K562 (cell line): ENCODE measurements at regions not wholly inside any gene's neighbourhood (a gene's known extent, or its start where the extent isn't known, plus 50 kb on each side); places are given as distances from the start of the nearest gene placed in this dataset.

ENCODE experiments used
- ATF2 ChIP-seq: sonication (generic); formaldehyde crosslinking; IDR thresholded peaks from 2 replicates; pipeline ENCODE4 v1.8.1; 2022; ENCODE audit warnings: missing genetic modification reagents
- C11orf30 ChIP-seq: fragments of 450-650 bp; IDR thresholded peaks from 2 replicates; pipeline ENCODE4 v1.6.1; 2016; ENCODE audit warnings: low read depth, mild to moderate bottlenecking
- CBFA2T2 ChIP-seq: fragments of 450-650 bp; conservative IDR thresholded peaks from 2 replicates; pipeline ENCODE4 v1.6.1; 2017; ENCODE audit warnings: mild to moderate bottlenecking
- E2F3 ChIP-seq: fragments of 250-450 bp; sonication (Bioruptor Pico); IDR thresholded peaks from 2 replicates; pipeline ENCODE4 v1.4.0; 2020; ENCODE audit warnings: mild to moderate bottlenecking
- ETV1 ChIP-seq: fragments of 450-650 bp; conservative IDR thresholded peaks from 2 replicates; pipeline ENCODE4 v1.6.1; 2016; ENCODE audit warnings: missing genetic modification characterization, control low read depth, low read depth, missing compliant biosample characterization
- GABPB2 ChIP-seq: fragments of 250-450 bp; sonication (Bioruptor Pico); conservative IDR thresholded peaks from 2 replicates; pipeline ENCODE4 v1.5.1; 2021; ENCODE audit warnings: mild to moderate bottlenecking
- GTF2A2 ChIP-seq: IDR thresholded peaks from 2 replicates; pipeline ENCODE4 v1.6.1; 2016; ENCODE audit warnings: mild to moderate bottlenecking, missing genetic modification characterization, missing compliant biosample characterization
- HOMEZ ChIP-seq: fragments of 250-450 bp; sonication (Bioruptor Pico); IDR thresholded peaks from 2 replicates; pipeline ENCODE4 v1.4.0; 2020; ENCODE audit warnings: mild to moderate bottlenecking, moderate library complexity
- MTA1 ChIP-seq: fragments of 450-650 bp; IDR thresholded peaks from 2 replicates; pipeline ENCODE4 v1.6.1; 2017; ENCODE audit warnings: borderline replicate concordance
- NEUROD1 ChIP-seq: fragments of 150-350 bp; IDR thresholded peaks from 2 replicates; pipeline ENCODE4 v1.6.1; 2014; ENCODE audit warnings: borderline replicate concordance, low read length, low read depth; ENCODE audit not compliant: partially characterized antibody
- NFYB ChIP-seq: IDR thresholded peaks from 2 replicates; pipeline ENCODE4 v1.6.1; 2011; ENCODE audit warnings: mild to moderate bottlenecking, moderate library complexity; ENCODE audit not compliant: insufficient read length; ENCODE audit errors: extremely low read depth
- PHB ChIP-seq: fragments of 250-450 bp; sonication (Bioruptor Pico); IDR thresholded peaks from 2 replicates; pipeline ENCODE4 v1.5.0; 2021
- POU5F1 ChIP-seq: fragments of 150-350 bp; IDR thresholded peaks from 2 replicates; pipeline ENCODE4 v1.6.1; 2014; ENCODE audit warnings: borderline replicate concordance, low read length, low read depth, mild to moderate bottlenecking; ENCODE audit not compliant: partially characterized antibody
- PRDM10 ChIP-seq: fragments of 450-650 bp; IDR thresholded peaks from 2 replicates; pipeline ENCODE4 v1.6.1; 2018; ENCODE audit not compliant: partially characterized antibody
- ZBTB8A ChIP-seq: fragments of 450-650 bp; IDR thresholded peaks from 2 replicates; pipeline ENCODE4 v1.6.1; 2018; ENCODE audit warnings: mild to moderate bottlenecking, moderate library complexity; ENCODE audit not compliant: partially characterized antibody
- ZKSCAN8 ChIP-seq: fragments of 200-800 bp; sonication (Bioruptor generic); IDR thresholded peaks from 2 replicates; pipeline ENCODE4 v1.6.1; 2016; ENCODE audit warnings: missing genetic modification characterization, missing compliant biosample characterization
- ZNF121 ChIP-seq: sonication (generic); formaldehyde crosslinking; conservative IDR thresholded peaks from 2 replicates; pipeline ENCODE4 v1.8.0; 2022; ENCODE audit warnings: missing genetic modification reagents
- ZNF140 ChIP-seq: fragments of 250-450 bp; sonication (Bioruptor Pico); IDR thresholded peaks from 2 replicates; pipeline ENCODE4 v1.8.0; 2021; ENCODE audit warnings: moderate library complexity, mild to moderate bottlenecking, inconsistent platforms
- ZNF274 ChIP-seq: IDR thresholded peaks from 2 replicates; pipeline ENCODE4 v1.6.1; 2011; ENCODE audit warnings: low read depth, mild to moderate bottlenecking, low read length, moderate library complexity, borderline replicate concordance
- ZNF717 ChIP-seq: fragments of 250-450 bp; sonication (Bioruptor Pico); IDR thresholded peaks from 2 replicates; pipeline ENCODE4 v1.5.0; 2021
- TF ChIP-seq, protein P1 (sequence below): fragments of 250-450 bp; sonication (Bioruptor Pico); IDR thresholded peaks from 2 replicates; pipeline ENCODE4 v1.4.0; 2020; ENCODE audit warnings: borderline replicate concordance

DNA sequence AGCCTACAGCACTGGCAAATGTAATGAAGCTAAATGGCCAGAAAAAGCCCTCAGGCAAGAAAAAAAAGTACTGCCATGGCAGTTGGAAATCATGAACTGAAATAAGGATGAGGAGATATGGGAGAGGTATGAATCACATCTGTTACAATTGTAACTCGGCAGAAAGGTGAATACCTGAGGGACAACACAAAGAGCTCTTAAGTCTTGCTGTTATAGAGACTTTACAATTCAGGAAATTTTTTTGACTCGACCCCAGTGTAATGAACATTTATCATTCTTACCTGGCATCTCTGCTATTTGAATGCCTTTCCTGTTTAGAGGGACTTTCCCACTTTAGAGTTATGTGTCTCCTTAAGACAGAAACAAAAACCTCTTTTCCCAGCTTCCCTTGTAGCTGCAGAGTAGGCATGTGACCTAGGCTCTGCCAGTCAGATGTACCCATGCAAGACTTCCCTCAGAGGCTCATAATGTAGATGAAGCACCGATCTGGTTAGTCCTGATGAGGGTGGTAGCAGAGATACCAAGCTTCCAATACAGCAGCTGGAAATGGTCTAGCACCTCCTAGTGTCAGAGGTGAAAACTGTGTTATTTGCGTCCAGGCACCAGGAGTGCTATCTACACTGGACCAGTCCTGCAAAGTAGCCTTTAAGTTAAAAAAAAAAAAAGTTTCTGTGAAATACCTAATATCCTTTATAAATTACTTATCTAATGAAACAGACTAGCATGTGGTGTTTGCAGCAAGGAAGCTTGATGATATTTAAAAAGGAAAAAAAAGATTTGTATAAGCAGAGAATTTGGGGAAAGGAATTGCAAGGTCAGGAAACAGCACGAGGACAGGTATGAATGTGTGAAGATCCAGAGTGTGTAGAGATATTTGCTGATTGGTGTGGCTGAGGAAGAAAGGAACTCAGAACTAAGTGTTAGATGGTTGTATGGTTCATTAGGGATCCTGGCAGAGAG, 146.9 kb upstream of the SLC1A3 start (continued):
- TF ChIP-seq ATF2 (CRISPR knock-in tag) (no peak), NEUROD1 (no peak), ZNF717 (CRISPR knock-in tag) (no peak), E2F3 (CRISPR knock-in tag) (no peak), POU5F1 (no peak), ZBTB8A (no peak), C11orf30 (no peak), ZNF274 (no peak), GABPB2 (CRISPR knock-in tag) (no peak), ZNF121 (no peak), ETV1 (no peak), GTF2A2 (tag) (no peak), MTA1 (no peak), PHB (CRISPR knock-in tag) (no peak), HOMEZ (CRISPR knock-in tag) (no peak), ZNF140 (CRISPR knock-in tag) (no peak), PRDM10 (no peak), NFYB (no peak), ZKSCAN8 (no peak), CBFA2T2 (no peak)
- TF ChIP-seq, protein P1, sequence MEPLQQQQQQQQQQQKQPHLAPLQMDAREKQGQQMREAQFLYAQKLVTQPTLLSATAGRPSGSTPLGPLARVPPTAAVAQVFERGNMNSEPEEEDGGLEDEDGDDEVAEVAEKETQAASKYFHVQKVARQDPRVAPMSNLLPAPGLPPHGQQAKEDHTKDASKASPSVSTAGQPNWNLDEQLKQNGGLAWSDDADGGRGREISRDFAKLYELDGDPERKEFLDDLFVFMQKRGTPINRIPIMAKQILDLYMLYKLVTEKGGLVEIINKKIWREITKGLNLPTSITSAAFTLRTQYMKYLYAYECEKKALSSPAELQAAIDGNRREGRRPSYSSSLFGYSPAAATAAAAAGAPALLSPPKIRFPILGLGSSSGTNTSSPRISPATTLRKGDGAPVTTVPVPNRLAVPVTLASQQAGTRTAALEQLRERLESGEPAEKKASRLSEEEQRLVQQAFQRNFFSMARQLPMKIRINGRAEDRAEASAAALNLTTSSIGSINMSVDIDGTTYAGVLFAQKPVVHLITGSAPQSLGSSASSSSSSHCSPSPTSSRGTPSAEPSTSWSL: no peak
